Liver (tissue), 8 donors: ENCODE measurements at regions not wholly inside any gene's neighbourhood (a gene's known extent, or its start where the extent isn't known, plus 50 kb on each side); places are given as distances from the start of the nearest gene placed in this dataset.

Experiments
- DNase-seq: peaks from one replicate; pipeline ENCODE4 v3.0.0-alpha.2; 2017; ENCODE audit warnings: low spot score
- H3K27ac ChIP-seq, 2 donors: one replicate each; pipeline ENCODE4 v1.7.0; 2013; ENCODE audit warnings: inconsistent platforms in 2 of 2, low read length in 2 of 2, control low read depth in 1 of 2, low read depth in 1 of 2, mild to moderate bottlenecking in 1 of 2
- H3K27me3 ChIP-seq, 4 donors: one replicate each; pipeline versions ENCODE4 v1.6.1 to v1.7.0; 2013; ENCODE audit warnings: low read length in 3 of 4, inconsistent platforms in 1 of 4, mild to moderate bottlenecking in 1 of 4, moderate library complexity in 1 of 4; ENCODE audit not compliant: control insufficient read depth in 4 of 4, insufficient read depth in 4 of 4
- H3K36me3 ChIP-seq, 4 donors: one replicate each; pipeline versions ENCODE4 v1.6.1 to v1.7.0; 2013; ENCODE audit warnings: low read length in 3 of 4, mild to moderate bottlenecking in 3 of 4, low read depth in 1 of 4, moderate library complexity in 1 of 4; ENCODE audit not compliant: control insufficient read depth in 4 of 4, insufficient read depth in 3 of 4
- H3K4me1 ChIP-seq, 4 donors: one replicate each; pipeline versions ENCODE4 v1.6.1 to v1.7.0; 2013; ENCODE audit warnings: low read length in 3 of 4, mild to moderate bottlenecking in 3 of 4, moderate library complexity in 1 of 4; ENCODE audit not compliant: control insufficient read depth in 4 of 4, insufficient read depth in 4 of 4
- H3K4me3 ChIP-seq, 3 donors: one replicate each; pipeline versions ENCODE4 v1.6.1 to v1.7.0; 2013; ENCODE audit warnings: low read length in 3 of 3, control low read depth in 1 of 3, low read depth in 1 of 3, mild to moderate bottlenecking in 1 of 3
- H3K9ac ChIP-seq, 2 donors: one replicate each; pipeline ENCODE4 v1.7.0; 2013; ENCODE audit warnings: low read length in 2 of 2, mild to moderate bottlenecking in 2 of 2, moderate library complexity in 2 of 2, control low read depth in 1 of 2, low read depth in 1 of 2
- H3K9me3 ChIP-seq, 4 donors: one replicate each; pipeline versions ENCODE4 v1.6.1 to v1.7.0; 2013; ENCODE audit warnings: low read length in 3 of 4; ENCODE audit not compliant: control insufficient read depth in 4 of 4
- ATF3 ChIP-seq: IDR thresholded peaks from 2 replicates; pipeline ENCODE4 v1.6.1; 2016; ENCODE audit warnings: antibody characterized with exemption
- CTCF ChIP-seq: fragments of 150-350 bp; IDR thresholded peaks from 2 replicates; pipeline ENCODE4 v1.5.1; 2017; ENCODE audit warnings: improper control_type of control experiment, low read depth, low read length; ENCODE audit not compliant: missing input control
- EGR1 ChIP-seq, 2 donors: IDR thresholded peaks; 2 replicates each; pipeline ENCODE4 v1.6.1; 2016 to 2018; ENCODE audit warnings: antibody characterized with exemption in 2 of 2, low read depth in 2 of 2
- FOXA1 ChIP-seq: IDR thresholded peaks from 2 replicates; pipeline ENCODE4 v1.6.1; 2016; ENCODE audit warnings: antibody characterized with exemption
- FOXA2 ChIP-seq: IDR thresholded peaks from 2 replicates; pipeline ENCODE4 v1.6.1; 2016; ENCODE audit warnings: antibody characterized with exemption
- GABPA ChIP-seq, 2 donors: IDR thresholded peaks in 1 of 2; conservative IDR thresholded peaks in 1 of 2; 2 replicates each; pipeline ENCODE4 v1.6.1; 2016; ENCODE audit warnings: antibody characterized with exemption in 2 of 2, mild to moderate bottlenecking in 1 of 2, moderate library complexity in 1 of 2
- HNF4A ChIP-seq, 2 donors: conservative IDR thresholded peaks; 2 replicates each; pipeline ENCODE4 v1.6.1; 2016; ENCODE audit warnings: antibody characterized with exemption in 2 of 2, mild to moderate bottlenecking in 2 of 2
- HNF4G ChIP-seq: IDR thresholded peaks from 2 replicates; pipeline ENCODE4 v1.6.1; 2016; ENCODE audit warnings: antibody characterized with exemption
- JUND ChIP-seq, 2 donors: IDR thresholded peaks; 2 replicates each; pipeline ENCODE4 v1.6.1; 2016; ENCODE audit warnings: antibody characterized with exemption in 2 of 2
- MAX ChIP-seq: IDR thresholded peaks from 2 replicates; pipeline ENCODE4 v1.6.1; 2016; ENCODE audit warnings: antibody characterized with exemption
- NR2F2 ChIP-seq: IDR thresholded peaks from 2 replicates; pipeline ENCODE4 v1.6.1; 2016; ENCODE audit warnings: antibody characterized with exemption
- RAD21 ChIP-seq, 2 donors: IDR thresholded peaks; 2 replicates each; pipeline ENCODE4 v1.6.1; 2016; ENCODE audit warnings: antibody characterized with exemption in 2 of 2, mild to moderate bottlenecking in 2 of 2
- REST ChIP-seq: IDR thresholded peaks from 2 replicates; pipeline ENCODE4 v1.6.1; 2016; ENCODE audit warnings: antibody characterized with exemption, mild to moderate bottlenecking
- RXRA ChIP-seq, 2 donors: IDR thresholded peaks; 2 replicates each; pipeline ENCODE4 v1.6.1; 2017 to 2018; ENCODE audit warnings: antibody characterized with exemption in 2 of 2, mild to moderate bottlenecking in 1 of 2
- SP1 ChIP-seq: IDR thresholded peaks from 2 replicates; pipeline ENCODE4 v1.6.1; 2018; ENCODE audit warnings: antibody characterized with exemption, mild to moderate bottlenecking
- TAF1 ChIP-seq: conservative IDR thresholded peaks from 2 replicates; pipeline ENCODE4 v1.6.1; 2016; ENCODE audit warnings: antibody characterized with exemption, mild to moderate bottlenecking
- YY1 ChIP-seq: IDR thresholded peaks from 2 replicates; pipeline ENCODE4 v1.6.1; 2016; ENCODE audit warnings: antibody characterized with exemption, mild to moderate bottlenecking
- ZBTB33 ChIP-seq: IDR thresholded peaks from 2 replicates; pipeline ENCODE4 v1.6.1; 2016; ENCODE audit warnings: antibody characterized with exemption
- WGBS: extraction: QIAGEN DNeasy Blood & Tissue Kit; methylation state at CpG from one replicate; pipeline ENCODE4 v1.1.7; 2013; 5-methylcytosine and 5-hydroxymethylcytosine counted together
- donor health status: healthy.
- donor health status: healthy.
- donor health status: healthy.
- donor health status: healthy.
- donor health status: healthy.

GRCh38 chr6:21386744-21387143, 206.8 kb upstream of the SOX4 start:
- TF ChIP-seq JUND (IDR thresholded peaks at IDR 0.05), result no peak
- no peak for TF ChIP-seq NR2F2
- TF ChIP-seq ZBTB33, result no peak
- no peak for TF ChIP-seq REST
- no peak for TF ChIP-seq YY1
- TF ChIP-seq EGR1 (IDR thresholded peaks at IDR 0.05; ENCODE audit: low read depth in 2 of 2), result no peak
- no peak for TF ChIP-seq HNF4A (conservative IDR thresholded peaks at IDR 0.05)
- TF ChIP-seq FOXA2, result no peak
- no peak for TF ChIP-seq HNF4G
- no peak for TF ChIP-seq FOXA1
- no peak for TF ChIP-seq SP1
- no peak for TF ChIP-seq RAD21 (IDR thresholded peaks at IDR 0.05)
- TF ChIP-seq CTCF, result no peak
- no peak for TF ChIP-seq ATF3
- TF ChIP-seq TAF1, result no peak
- no peak for TF ChIP-seq MAX
- TF ChIP-seq RXRA (IDR thresholded peaks at IDR 0.05), result no peak
- TF ChIP-seq GABPA (IDR thresholded peaks at IDR 0.05 in 1 of 2, conservative IDR thresholded peaks at IDR 0.05 in 1 of 2), result no peak
- Histone ChIP-seq H3K27ac (no peak overlapping the region), H3K27me3 (no peaks in the 10 kb centered on the region), H3K9me3 (no peaks in the 10 kb centered on the region), H3K4me3 (no peak overlapping the region), H3K36me3 (no peaks in the 10 kb centered on the region), H3K9ac (no peak overlapping the region), H3K4me1 (no peaks in the 10 kb centered on the region)
- 92% methylated on average over 2 of the region's 2 CpGs for WGBS
- no peak for DNase-seq
